Keratinocyte (primary cell): ENCODE measurements at regions not wholly inside any gene's neighbourhood (a gene's known extent, or its start where the extent isn't known, plus 50 kb on each side); places are given as distances from the start of the nearest gene placed in this dataset.

Experiments
- DNase-seq: peaks from one replicate; pipeline ENCODE4 v3.0.0-alpha.2; 2011; ENCODE audit warnings: low read depth, missing footprints, low spot score
- FAIRE-seq: peaks from 2 replicates; lab custom pipeline; 2011; peaks lifted over from hg19 to GRCh38; lab: Jason Lieb, UNC
- H2AFZ ChIP-seq: 2 replicates; pipeline ENCODE4 v1.6.0; 2012; ENCODE audit warnings: low read length, control low read depth, inconsistent platforms; ENCODE audit not compliant: control insufficient read depth
- H3K27ac ChIP-seq: 2 replicates; pipeline ENCODE4 v1.5.1; 2011; ENCODE audit warnings: low read length; ENCODE audit not compliant: control insufficient read depth, insufficient read depth
- H3K27me3 ChIP-seq: 3 replicates; pipeline ENCODE4 v1.6.0; 2011; ENCODE audit warnings: low read length; ENCODE audit not compliant: control insufficient read depth, insufficient read depth; ENCODE audit errors: extremely low read depth
- H3K36me3 ChIP-seq, 2 experiments: 2 replicates in 1 of 2; 3 replicates in 1 of 2; pipeline ENCODE4 v1.5.1; 2011; ENCODE audit warnings: low read length in 2 of 2, mild to moderate bottlenecking in 1 of 2; ENCODE audit not compliant: control insufficient read depth in 2 of 2, insufficient read depth in 2 of 2; ENCODE audit errors: extremely low read depth in 1 of 2
- H3K4me1 ChIP-seq: 3 replicates; pipeline ENCODE4 v1.5.1; 2011; ENCODE audit warnings: low read length; ENCODE audit not compliant: control insufficient read depth, insufficient read depth; ENCODE audit errors: extremely low read depth
- H3K4me2 ChIP-seq: 3 replicates; pipeline ENCODE4 v1.6.0; 2011; ENCODE audit warnings: low read depth, low read length; ENCODE audit not compliant: control insufficient read depth, insufficient read depth; ENCODE audit errors: extremely low read depth
- H3K4me3 ChIP-seq, 3 experiments: fragments of 200-600 bp in 1 of 3; sonication (generic) in 1 of 3; 2 replicates in 2 of 3; 3 replicates in 1 of 3; pipeline ENCODE4 v1.5.1; 2011 to 2016; ENCODE audit warnings: low read length in 3 of 3, mild to moderate bottlenecking in 3 of 3, control low read depth in 2 of 3, inconsistent platforms in 1 of 3, low read depth in 1 of 3, mixed read lengths in 1 of 3, mixed run types in 1 of 3, moderate library complexity in 1 of 3; ENCODE audit not compliant: control insufficient read depth in 2 of 3, insufficient read depth in 2 of 3; ENCODE audit errors: extremely low read depth in 1 of 3
- H3K79me2 ChIP-seq: 2 replicates; pipeline ENCODE4 v1.6.0; 2012; ENCODE audit warnings: low read length; ENCODE audit not compliant: control insufficient read depth, insufficient read depth
- H3K9ac ChIP-seq: 3 replicates; pipeline ENCODE4 v1.6.0; 2011; ENCODE audit warnings: low read length; ENCODE audit not compliant: control insufficient read depth, insufficient read depth; ENCODE audit errors: extremely low read depth
- H3K9me1 ChIP-seq: 3 replicates; pipeline ENCODE4 v1.6.0; 2011; ENCODE audit warnings: low read length; ENCODE audit not compliant: control insufficient read depth, insufficient read depth; ENCODE audit errors: extremely low read depth
- H3K9me3 ChIP-seq: 2 replicates; pipeline ENCODE4 v1.5.1; 2012; ENCODE audit warnings: low read depth, low read length; ENCODE audit not compliant: control insufficient read depth
- H4K20me1 ChIP-seq: 3 replicates; pipeline ENCODE4 v1.6.0; 2011; ENCODE audit warnings: low read length; ENCODE audit not compliant: control insufficient read depth, insufficient read depth; ENCODE audit errors: extremely low read depth
- CTCF ChIP-seq, 3 experiments: IDR thresholded peaks in 1 of 3; conservative IDR thresholded peaks in 1 of 3; optimal IDR thresholded peaks in 1 of 3; 2 replicates in 2 of 3; 3 replicates in 1 of 3; pipeline versions ENCODE3 to v1.5.1; 2011; ENCODE audit warnings: low read length in 3 of 3, mild to moderate bottlenecking in 3 of 3, moderate library complexity in 2 of 3, control low read depth in 1 of 3, inconsistent platforms in 1 of 3; ENCODE audit not compliant: insufficient read depth in 2 of 3; ENCODE audit errors: extremely low read depth in 1 of 3
- EZH2 ChIP-seq: IDR thresholded peaks from one replicate; pipeline ENCODE4 v1.6.1; 2012; ENCODE audit warnings: inconsistent platforms, mild to moderate bottlenecking, low read length, moderate library complexity
- dilution Hi-C: fragments of 300-500 bp; cut with MboI; formaldehyde crosslinking; loops from one replicate; pipeline ENCODE4 v1.7.0; 2020; ENCODE audit warnings: low sequenced_read_pairs; ENCODE audit not compliant: extremely low pct_ligation_motif_present

- Histone ChIP-seq H2AFZ (no peak overlapping the region), H3K4me3 (no peak overlapping the region), H3K9me1 (no peaks in the 10 kb centered on the region), H3K79me2 (no peaks in the 10 kb centered on the region), H3K9me3 (no peaks in the 10 kb centered on the region), H3K36me3 (no peaks in the 10 kb centered on the region), H3K9ac (no peak overlapping the region), H3K27ac (no peak overlapping the region), H4K20me1 (no peaks in the 10 kb centered on the region), H3K4me1 (no peaks in the 10 kb centered on the region), H3K4me2 (no peak overlapping the region), H3K27me3 (no peaks in the 10 kb centered on the region)
- FAIRE-seq (no peak), DNase-seq (no peak)
- TF ChIP-seq CTCF (optimal IDR thresholded peaks at IDR 0.05 in 1 of 3, IDR thresholded peaks at IDR 0.05 in 1 of 3, conservative IDR thresholded peaks at IDR 0.05 in 1 of 3; ENCODE audit: extremely low read depth in 1 of 3, insufficient read depth in 2 of 3, low read length in 3 of 3) = no peak
- TF ChIP-seq EZH2 = no peak
- dilution Hi-C loops = no loop called here
Measured at GRCh38 chr4:55723403-55723802, 87.3 kb upstream of the NMU start.

GRCh38 chr4:55725057-55725456, 89.0 kb upstream of the NMU start:
- no peak overlapping the region for H3K4me2 ChIP-seq
- no peak overlapping the region for H2AFZ ChIP-seq
- TF ChIP-seq CTCF (optimal IDR thresholded peaks at IDR 0.05 in 1 of 3, IDR thresholded peaks at IDR 0.05 in 1 of 3, conservative IDR thresholded peaks at IDR 0.05 in 1 of 3; ENCODE audit: extremely low read depth in 1 of 3, insufficient read depth in 2 of 3, low read length in 3 of 3) = no peak
- no peak for TF ChIP-seq EZH2
- dilution Hi-C loops = no loop called here
- H3K9me1 ChIP-seq = no peaks in the 10 kb centered on the region
- no peak overlapping the region for H3K4me3 ChIP-seq
- H3K79me2 ChIP-seq = no peaks in the 10 kb centered on the region
- H3K36me3 ChIP-seq = no peaks in the 10 kb centered on the region
- H3K9me3 ChIP-seq = no peaks in the 10 kb centered on the region
- no peaks in the 10 kb centered on the region for H3K4me1 ChIP-seq
- H3K9ac ChIP-seq = no peak overlapping the region
- H4K20me1 ChIP-seq = no peaks in the 10 kb centered on the region
- FAIRE-seq (no peak), DNase-seq (no peak)
- no peak overlapping the region for H3K27ac ChIP-seq
- H3K27me3 ChIP-seq = no peaks in the 10 kb centered on the region
